ENCODE measurements at regions not wholly inside any gene's neighbourhood (a gene's known extent, or its start where the extent isn't known, plus 50 kb on each side); places are given as distances from the start of the nearest gene placed in this dataset.
"Not testable (repeated sequence)": the region's sequence is repeated elsewhere in the genome, so short reads cannot be mapped to it uniquely, and the experiment has no call there.

DNA sequence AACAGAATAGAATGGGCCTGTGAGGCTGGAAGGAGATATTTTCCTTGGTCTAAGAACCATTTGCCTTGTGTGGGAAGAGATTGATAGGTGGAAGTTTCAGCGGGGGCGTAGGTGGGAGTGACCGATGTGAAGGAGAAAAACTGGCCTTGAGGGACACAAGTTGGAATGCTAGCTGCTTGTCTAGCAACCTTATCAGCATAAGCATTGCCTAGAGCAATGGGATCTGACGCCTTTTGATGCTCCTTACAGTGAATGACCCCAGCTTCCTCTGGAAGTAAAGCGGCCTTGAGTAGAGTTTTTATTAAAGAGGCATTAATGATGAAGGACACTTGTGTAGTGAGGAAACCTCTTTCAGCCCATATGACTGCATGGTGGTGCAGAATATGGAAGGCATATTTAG lies 843.8 kb upstream of the ANO3 start:
- not testable (repeated sequence) for H3K9me3 ChIP-seq (ENCODE audit: control insufficient read depth, insufficient read depth, low read length); H3K9ac ChIP-seq (ENCODE audit: low read depth, low read length); H3K4me1 ChIP-seq (ENCODE audit: insufficient read depth, low read length); H3K36me3 ChIP-seq (ENCODE audit: insufficient read depth, low read length)

DNA sequence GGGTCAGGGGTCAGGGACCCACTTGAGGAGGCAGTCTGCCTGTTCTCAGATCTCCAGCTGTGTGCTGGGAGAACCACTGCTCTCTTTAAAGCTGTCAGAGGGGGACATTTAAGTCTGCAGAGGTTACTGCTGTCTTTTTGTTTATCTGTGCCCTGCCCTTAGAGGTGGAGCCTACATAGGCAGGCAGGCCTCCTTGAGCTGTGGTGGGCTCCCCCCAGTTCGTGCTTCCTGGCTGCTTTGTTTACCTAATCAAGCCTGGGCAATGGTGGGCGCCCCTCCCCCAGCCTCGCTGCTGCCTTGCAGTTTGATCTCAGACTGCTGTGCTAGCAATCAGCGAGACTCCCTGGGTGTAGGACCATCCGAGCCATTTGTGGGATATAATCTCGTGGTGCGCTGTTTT lies 830.5 kb upstream of the ANO3 start:
- H3K4me1 ChIP-seq (ENCODE audit: insufficient read depth, low read length); H3K9me3 ChIP-seq (ENCODE audit: control insufficient read depth, insufficient read depth, low read length): not testable (repeated sequence)
- peak overlapping the region; percentile 40; the same call in 1 of the 2 replicates for H3K9ac ChIP-seq (ENCODE audit: low read depth, low read length)

DNA sequence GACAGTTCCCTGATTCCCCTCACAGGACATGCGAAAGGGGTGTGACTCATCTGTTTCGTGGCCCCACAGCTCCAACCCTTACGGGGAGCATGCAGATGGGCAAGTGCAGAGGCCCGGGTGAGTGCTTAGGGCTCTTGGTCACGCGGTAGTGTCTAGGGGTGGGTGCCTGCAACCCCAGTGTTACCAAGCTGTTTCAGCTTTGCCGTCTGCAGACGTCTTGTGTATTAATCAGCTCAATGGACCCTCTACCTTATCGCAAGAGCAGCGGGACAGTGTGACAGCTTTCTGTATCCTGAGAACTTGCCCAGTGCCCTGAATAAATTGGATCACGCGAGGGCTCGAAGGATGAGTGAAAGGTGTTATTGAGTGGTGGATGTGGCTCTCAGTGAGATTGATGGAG lies 816.4 kb upstream of the ANO3 start:
- Histone ChIP-seq H3K9ac (ENCODE audit: low read depth, low read length) (no peak overlapping the region), H3K4me1 (ENCODE audit: insufficient read depth, low read length) (no peaks in the 10 kb centered on the region), H3K9me3 (ENCODE audit: control insufficient read depth, insufficient read depth, low read length) (no peaks in the 10 kb centered on the region), H3K36me3 (ENCODE audit: insufficient read depth, low read length) (no peaks in the 10 kb centered on the region)

More for the DNA sequence above, 830.5 kb upstream of the ANO3 start:
- H3K36me3 ChIP-seq (ENCODE audit: insufficient read depth, low read length) = not testable (repeated sequence)

DNA sequence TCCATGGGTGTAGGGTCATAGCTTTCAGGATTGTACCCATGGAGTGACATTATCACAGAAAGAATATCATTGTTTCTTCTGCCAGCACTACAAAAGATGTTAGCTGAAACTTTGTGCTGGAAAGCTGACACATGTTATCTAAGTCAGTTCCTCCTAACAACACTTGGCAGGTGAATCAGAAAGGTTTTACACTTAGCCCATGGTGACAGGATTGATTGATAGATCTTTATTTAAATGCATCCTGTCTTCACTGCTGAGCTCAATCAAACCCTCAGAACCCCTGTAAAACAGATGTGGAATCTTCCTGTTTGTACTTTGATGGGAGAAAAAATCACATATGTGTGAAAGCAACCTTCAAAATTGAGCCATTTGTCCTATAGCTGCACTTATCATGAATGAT lies 811.5 kb upstream of the ANO3 start:
- no peaks in the 10 kb centered on the region for H3K9me3 ChIP-seq (ENCODE audit: control insufficient read depth, insufficient read depth, low read length)
- no peaks in the 10 kb centered on the region for H3K4me1 ChIP-seq (ENCODE audit: insufficient read depth, low read length)
- no peak overlapping the region for H3K9ac ChIP-seq (ENCODE audit: low read depth, low read length)
- no peaks in the 10 kb centered on the region for H3K36me3 ChIP-seq (ENCODE audit: insufficient read depth, low read length)

DNA sequence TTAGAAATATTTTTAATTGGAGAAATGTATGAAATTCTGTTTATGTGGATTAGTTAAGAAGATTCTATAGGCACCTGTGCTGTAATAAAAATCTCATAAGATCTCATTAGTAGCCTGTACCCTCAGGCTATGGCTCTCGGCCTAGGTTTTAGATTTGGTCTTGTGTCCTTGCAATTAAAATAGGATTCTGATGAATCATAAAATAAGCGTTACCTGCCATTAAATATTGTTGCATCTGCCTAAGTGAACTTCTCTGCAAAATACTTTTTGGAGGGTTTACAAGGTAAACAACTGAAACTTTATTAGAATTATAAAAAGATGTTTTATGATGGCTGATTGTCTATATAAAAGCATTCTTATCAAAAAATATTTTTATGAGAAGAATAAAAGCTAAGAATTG lies 804.1 kb upstream of the ANO3 start:
- Histone ChIP-seq H3K4me1 (ENCODE audit: insufficient read depth, low read length) (no peaks in the 10 kb centered on the region), H3K9me3 (ENCODE audit: control insufficient read depth, insufficient read depth, low read length) (no peaks in the 10 kb centered on the region), H3K36me3 (ENCODE audit: insufficient read depth, low read length) (no peaks in the 10 kb centered on the region), H3K9ac (ENCODE audit: low read depth, low read length) (no peak overlapping the region)

DNA sequence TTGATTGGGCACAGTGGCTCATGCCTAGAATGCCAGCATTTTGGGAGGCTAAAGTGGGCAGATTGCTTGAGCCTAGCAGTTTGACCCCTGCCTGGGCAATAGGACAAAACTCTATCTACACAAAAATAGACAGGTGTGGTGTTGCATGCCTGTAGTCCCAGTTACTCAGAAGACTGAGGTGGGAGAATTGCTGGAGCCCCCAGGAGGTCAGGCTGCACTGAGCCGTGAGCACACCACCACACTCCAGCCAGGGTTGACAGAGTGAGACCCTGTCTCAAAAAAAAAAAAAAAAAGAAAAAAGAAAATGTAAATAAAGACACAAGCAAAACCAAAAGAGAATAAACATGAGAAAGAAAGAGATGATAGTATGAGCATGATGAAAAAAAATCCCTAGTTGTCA lies 802.4 kb upstream of the ANO3 start:
- H3K9me3 ChIP-seq (ENCODE audit: control insufficient read depth, insufficient read depth, low read length) = no peaks in the 10 kb centered on the region
- no peaks in the 10 kb centered on the region for H3K4me1 ChIP-seq (ENCODE audit: insufficient read depth, low read length)
- no peaks in the 10 kb centered on the region for H3K36me3 ChIP-seq (ENCODE audit: insufficient read depth, low read length)
- H3K9ac ChIP-seq (ENCODE audit: low read depth, low read length) = no peak overlapping the region

DNA sequence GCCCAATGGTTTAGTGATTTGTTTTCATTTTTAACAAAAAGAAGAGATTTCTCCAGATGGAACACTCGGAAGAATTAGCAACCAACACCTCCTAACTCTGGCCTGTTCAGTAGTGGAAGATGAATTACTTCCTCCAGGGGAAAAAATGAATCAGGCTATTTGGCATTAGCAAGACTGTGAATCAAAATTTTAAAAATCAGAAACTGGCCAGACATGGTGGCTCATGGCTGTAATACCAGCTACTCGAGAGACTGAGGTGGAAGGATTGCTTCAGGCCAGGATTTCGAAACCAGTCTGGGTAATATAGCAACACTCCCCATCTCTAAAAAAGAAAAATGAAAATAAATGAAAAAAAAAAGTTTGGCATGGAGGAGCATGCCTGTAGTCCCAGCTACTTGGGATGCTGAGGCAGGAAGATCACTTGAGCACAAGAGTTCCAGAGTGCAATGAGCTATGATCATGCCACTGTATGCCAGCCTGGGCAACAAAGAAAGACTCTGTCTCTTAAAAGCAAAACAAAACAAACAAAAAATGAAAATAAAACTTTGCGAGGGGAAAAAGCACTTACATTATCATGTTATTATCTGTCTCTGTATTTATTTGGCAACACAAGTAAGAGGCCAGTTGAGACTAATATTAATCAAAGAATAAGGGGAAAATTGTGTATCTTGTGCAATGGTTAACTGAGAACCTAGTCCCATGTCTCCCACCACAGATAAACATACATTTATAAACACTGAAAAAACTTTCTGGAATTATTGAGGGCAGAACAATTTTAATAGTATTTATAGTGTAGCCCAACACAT lies 796.3 kb upstream of the ANO3 start:
- Histone ChIP-seq H3K9ac (ENCODE audit: low read depth, low read length) (no peak overlapping the region), H3K4me1 (ENCODE audit: insufficient read depth, low read length) (no peaks in the 10 kb centered on the region), H3K36me3 (ENCODE audit: insufficient read depth, low read length) (no peaks in the 10 kb centered on the region)

DNA sequence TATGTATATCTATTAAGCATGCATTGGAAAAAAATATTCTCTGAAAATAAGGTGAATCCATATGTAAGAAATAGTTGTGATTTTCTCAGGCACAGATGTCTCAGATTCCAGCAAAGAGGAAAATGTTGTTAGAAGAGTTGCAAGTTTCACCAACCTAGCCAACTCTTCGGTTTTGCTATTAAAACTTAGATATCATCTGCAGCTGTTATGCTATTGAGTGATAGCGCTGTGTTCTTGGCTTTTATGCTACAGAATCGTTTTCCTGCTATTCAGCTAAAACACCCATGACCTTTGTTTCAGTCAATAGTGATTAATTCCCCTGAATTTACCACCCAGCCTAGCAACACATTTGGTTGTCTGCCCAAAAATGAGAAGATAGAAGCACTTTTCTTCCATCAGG lies 795.6 kb upstream of the ANO3 start:
- Histone ChIP-seq H3K9ac (ENCODE audit: low read depth, low read length) (no peak overlapping the region), H3K36me3 (ENCODE audit: insufficient read depth, low read length) (no peaks in the 10 kb centered on the region), H3K4me1 (ENCODE audit: insufficient read depth, low read length) (no peaks in the 10 kb centered on the region), H3K9me3 (ENCODE audit: control insufficient read depth, insufficient read depth, low read length) (no peaks in the 10 kb centered on the region)

More for the DNA sequence above, 796.3 kb upstream of the ANO3 start:
- no peaks in the 10 kb centered on the region for H3K9me3 ChIP-seq (ENCODE audit: control insufficient read depth, insufficient read depth, low read length)

DNA sequence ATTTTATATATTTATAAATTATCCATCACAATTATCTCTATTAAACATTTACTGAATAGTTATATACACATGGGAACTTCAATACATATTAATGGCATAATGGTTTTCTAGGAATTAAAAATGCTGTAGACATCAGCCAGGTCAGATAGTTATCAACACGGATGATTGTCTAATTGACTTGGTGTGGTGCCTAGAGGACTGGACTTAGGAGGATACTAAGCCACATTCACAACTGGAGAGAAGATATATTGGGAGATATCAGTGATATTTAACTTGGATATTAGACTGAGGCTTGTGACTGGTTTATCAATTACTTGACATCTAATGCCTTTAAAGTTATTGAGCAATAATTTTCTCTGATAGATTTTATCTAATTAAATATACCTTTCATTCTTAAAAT lies 794.5 kb upstream of the ANO3 start:
- no peaks in the 10 kb centered on the region for H3K9me3 ChIP-seq (ENCODE audit: control insufficient read depth, insufficient read depth, low read length)
- H3K36me3 ChIP-seq (ENCODE audit: insufficient read depth, low read length) = no peaks in the 10 kb centered on the region
- H3K9ac ChIP-seq (ENCODE audit: low read depth, low read length) = no peak overlapping the region
- no peaks in the 10 kb centered on the region for H3K4me1 ChIP-seq (ENCODE audit: insufficient read depth, low read length)

DNA sequence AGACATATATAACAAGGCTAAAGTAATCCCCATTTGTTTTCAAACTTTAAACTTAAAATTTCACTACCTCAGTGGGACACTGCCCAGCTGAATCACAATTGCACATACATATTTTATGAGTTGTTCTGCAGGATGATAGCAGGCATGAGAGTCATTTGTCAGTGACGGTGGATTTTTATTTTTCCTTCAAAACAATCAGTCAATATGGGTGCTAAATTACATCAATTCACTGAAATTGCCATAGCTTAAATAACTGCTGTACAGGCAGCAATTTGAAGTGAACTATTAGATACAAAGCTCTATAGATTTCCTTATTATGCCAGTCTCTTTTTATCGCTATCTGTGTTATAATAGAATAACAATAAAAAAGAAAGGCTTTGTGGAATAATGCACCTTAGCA lies 784.6 kb upstream of the ANO3 start:
- H3K36me3 ChIP-seq (ENCODE audit: insufficient read depth, low read length) = no peaks in the 10 kb centered on the region
- peaks cover 8% of the 10 kb centered on the region; the same call in 1 of the 2 replicates for H3K4me1 ChIP-seq (ENCODE audit: insufficient read depth, low read length)
- H3K9ac ChIP-seq (ENCODE audit: low read depth, low read length) = no peak overlapping the region
- no peaks in the 10 kb centered on the region for H3K9me3 ChIP-seq (ENCODE audit: control insufficient read depth, insufficient read depth, low read length)

DNA sequence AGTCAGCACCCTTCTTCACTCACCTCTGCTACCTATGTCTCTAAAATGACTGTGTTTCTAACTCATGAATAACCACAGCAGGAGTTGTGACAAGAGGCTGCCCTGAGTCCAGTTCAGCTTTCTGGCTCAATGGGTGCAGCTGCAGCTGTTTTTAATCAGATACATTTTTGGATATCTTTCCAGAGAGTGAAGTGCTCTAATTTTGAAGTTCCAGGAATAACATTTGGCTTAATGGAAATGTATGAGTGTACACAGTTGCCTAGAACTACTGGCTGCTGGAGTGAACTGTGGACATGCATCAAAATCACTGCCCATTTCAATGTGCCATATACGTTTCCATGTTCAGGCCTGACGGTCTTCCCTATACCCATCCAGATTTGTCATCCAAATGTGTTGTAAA lies 769.5 kb upstream of the ANO3 start:
- H3K9me3 ChIP-seq (ENCODE audit: control insufficient read depth, insufficient read depth, low read length) = no peaks in the 10 kb centered on the region
- no peaks in the 10 kb centered on the region for H3K36me3 ChIP-seq (ENCODE audit: insufficient read depth, low read length)
- H3K4me1 ChIP-seq (ENCODE audit: insufficient read depth, low read length) = no peaks in the 10 kb centered on the region
- H3K9ac ChIP-seq (ENCODE audit: low read depth, low read length) = no peak overlapping the region

DNA sequence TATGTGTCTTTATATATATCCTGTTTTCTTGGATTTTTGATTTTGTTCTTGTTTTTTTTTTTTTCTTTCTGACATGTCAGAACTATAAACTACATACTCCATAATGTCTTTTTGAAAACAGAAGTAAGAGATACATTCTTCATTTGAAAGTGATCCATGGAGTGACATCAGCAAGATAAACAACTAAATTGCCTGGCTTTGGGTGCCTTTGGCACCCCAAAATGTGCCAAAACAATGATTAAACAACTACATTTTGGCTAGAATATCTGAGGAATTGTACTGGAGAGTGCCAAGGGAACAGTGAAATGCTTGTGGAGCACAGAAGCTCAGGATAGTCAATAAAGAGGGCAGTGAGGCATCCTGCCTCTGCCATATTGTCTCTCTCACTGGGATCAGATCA lies 766.1 kb upstream of the ANO3 start:
- H3K4me1 ChIP-seq (ENCODE audit: insufficient read depth, low read length) = no peaks in the 10 kb centered on the region
- no peak overlapping the region for H3K9ac ChIP-seq (ENCODE audit: low read depth, low read length)

DNA sequence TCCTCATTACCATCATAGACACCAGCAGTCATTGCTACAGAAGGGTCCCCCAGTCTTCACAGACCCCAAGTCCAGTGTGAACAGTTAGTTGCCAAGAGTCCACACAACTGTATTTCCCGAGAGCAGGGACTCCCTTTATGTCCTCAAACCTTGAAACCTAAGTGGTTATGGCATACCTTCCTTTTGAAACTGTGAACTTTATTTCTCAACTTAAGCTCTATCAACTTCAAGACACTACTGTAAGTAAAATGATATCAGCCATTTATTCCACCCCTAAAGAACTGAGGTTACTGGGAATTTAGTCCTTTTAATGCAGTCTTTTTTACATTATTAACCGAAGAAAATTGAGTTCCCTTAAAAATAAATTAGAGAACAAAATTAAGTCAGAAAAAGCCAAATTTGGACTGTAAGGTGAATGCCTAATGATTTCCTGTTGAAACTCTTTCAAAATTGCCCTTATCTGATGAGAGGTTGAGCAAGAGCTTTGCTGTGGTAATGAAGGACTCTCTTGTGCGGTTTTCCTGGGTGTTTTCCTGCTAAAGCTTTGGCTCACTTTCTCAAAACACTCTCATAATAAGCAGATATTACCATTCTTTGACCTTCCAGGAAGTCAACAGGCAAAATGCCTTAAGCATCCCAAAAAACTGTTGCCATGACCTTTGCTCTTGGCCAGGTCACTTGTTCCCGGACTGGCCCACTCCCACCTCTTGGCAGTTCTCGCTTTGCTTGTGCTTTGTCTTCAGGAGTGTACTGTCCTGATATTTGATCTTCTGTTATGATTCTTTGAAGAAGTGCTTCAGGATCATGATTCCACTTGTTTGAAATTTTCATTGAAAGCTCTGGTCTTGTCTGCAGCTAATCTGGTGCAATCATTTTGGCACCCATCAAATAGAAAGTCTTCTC lies 765.4 kb upstream of the ANO3 start:
- H3K36me3 ChIP-seq (ENCODE audit: insufficient read depth, low read length) = no peaks in the 10 kb centered on the region
- H3K4me1 ChIP-seq (ENCODE audit: insufficient read depth, low read length) = no peaks in the 10 kb centered on the region
- H3K9me3 ChIP-seq (ENCODE audit: control insufficient read depth, insufficient read depth, low read length) = no peaks in the 10 kb centered on the region
- H3K9ac ChIP-seq (ENCODE audit: low read depth, low read length) = no peak overlapping the region

More for the DNA sequence above, 766.1 kb upstream of the ANO3 start:
- Histone ChIP-seq H3K36me3 (ENCODE audit: insufficient read depth, low read length) (no peaks in the 10 kb centered on the region), H3K9me3 (ENCODE audit: control insufficient read depth, insufficient read depth, low read length) (no peaks in the 10 kb centered on the region)

DNA sequence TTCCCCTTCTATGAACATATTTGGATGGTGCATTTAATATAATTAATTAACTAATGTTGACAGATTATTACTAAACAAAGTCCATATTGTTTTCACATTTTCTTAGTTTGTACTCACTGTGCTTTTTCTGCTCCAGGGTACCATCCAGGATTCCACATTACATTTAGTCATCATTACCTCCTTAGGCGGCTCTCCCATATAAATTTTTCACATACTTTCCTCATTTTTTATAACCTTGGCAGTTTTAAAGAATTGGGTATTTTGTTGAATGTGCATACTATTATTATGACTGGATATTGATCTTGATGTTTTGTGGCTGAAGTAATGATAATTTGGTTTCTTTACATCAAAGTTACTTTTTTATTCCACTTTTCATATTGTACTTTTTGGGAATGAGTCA lies 755.6 kb upstream of the ANO3 start:
- peaks cover 21% of the 10 kb centered on the region; the same call in 1 of the 2 replicates for H3K4me1 ChIP-seq (ENCODE audit: insufficient read depth, low read length)
- no peaks in the 10 kb centered on the region for H3K9me3 ChIP-seq (ENCODE audit: control insufficient read depth, insufficient read depth, low read length)
- H3K36me3 ChIP-seq (ENCODE audit: insufficient read depth, low read length) = no peaks in the 10 kb centered on the region
- no peak overlapping the region for H3K9ac ChIP-seq (ENCODE audit: low read depth, low read length)

DNA sequence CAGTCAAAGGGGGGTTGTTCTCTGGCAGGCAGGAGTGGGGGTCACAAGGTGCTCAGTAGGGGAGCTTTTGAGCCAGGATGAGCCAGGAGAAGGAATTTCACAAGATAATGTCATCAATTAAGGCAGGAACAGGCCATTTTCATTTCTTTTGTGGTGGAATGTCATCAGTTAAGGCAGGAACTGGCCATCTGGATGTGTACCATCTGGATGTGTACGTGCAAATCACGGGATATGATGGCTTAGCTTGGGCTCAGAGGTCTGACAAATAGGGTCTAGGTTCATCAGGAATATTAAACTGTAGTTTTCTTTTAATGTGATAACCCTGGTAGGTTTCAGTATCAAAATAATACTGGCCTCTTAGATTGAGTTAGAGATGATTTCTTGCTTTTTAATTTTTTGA lies 752.4 kb upstream of the ANO3 start:
- H3K4me1 ChIP-seq (ENCODE audit: insufficient read depth, low read length) = peaks cover 26% of the 10 kb centered on the region; the same call in 1 of the 2 replicates
- H3K36me3 ChIP-seq (ENCODE audit: insufficient read depth, low read length); H3K9me3 ChIP-seq (ENCODE audit: control insufficient read depth, insufficient read depth, low read length); H3K9ac ChIP-seq (ENCODE audit: low read depth, low read length): not testable (repeated sequence)

Data from ES-I3 (cell line).